Testis (tissue), 2 donors: ENCODE measurements at regions not wholly inside any gene's neighbourhood (a gene's known extent, or its start where the extent isn't known, plus 50 kb on each side); places are given as distances from the start of the nearest gene placed in this dataset.

Experiments
- DNase-seq: peaks from one replicate; pipeline ENCODE4 v3.0.0-alpha.2; 2019
- H3K27ac ChIP-seq, 2 donors: fragments of 200-600 bp; sonication (generic); one replicate each; pipeline ENCODE4 v1.5.1; 2019
- H3K27me3 ChIP-seq: fragments of 200-600 bp; sonication (generic); one replicate; pipeline ENCODE4 v1.5.1; 2019
- H3K36me3 ChIP-seq: fragments of 200-600 bp; sonication (generic); one replicate; pipeline ENCODE4 v1.5.1; 2017; ENCODE audit warnings: low read depth; ENCODE audit errors: missing control alignments
- H3K4me1 ChIP-seq: fragments of 200-600 bp; sonication (generic); one replicate; pipeline ENCODE4 v1.5.1; 2019
- H3K4me3 ChIP-seq, 2 donors: fragments of 200-600 bp; sonication (generic); one replicate each; pipeline ENCODE4 v1.5.1; 2017 to 2019
- H3K9me3 ChIP-seq: fragments of 200-600 bp; sonication (generic); one replicate; pipeline ENCODE4 v1.5.1; 2017
- POLR2A ChIP-seq: fragments of 450-650 bp; IDR thresholded peaks from one replicate; pipeline ENCODE4 v1.6.1; 2017; ENCODE audit warnings: antibody characterized with exemption, mild to moderate bottlenecking, moderate library complexity
- WGBS, 2 donors: methylation state at CpG; one replicate each; pipeline ENCODE4 v1.1.5; 2018; 5-methylcytosine and 5-hydroxymethylcytosine counted together
- intact Hi-C: fragments of 100-400 bp; cut with DNase I; formaldehyde crosslinking; loops from one replicate; pipeline ENCODE4 v1.15.1; 2023; ENCODE audit warnings: low total_unique reads
- small RNA-seq, 2 donors: library from RNA; depleted of rRNA; stranded (forward); fragments of <200 nt; gene quantifications; one replicate each; pipeline ENCODE3, GENCODE V24; 2016
- TF ChIP-seq, protein P1 (sequence below), 3 experiments: fragments of 450-650 bp in 2 of 3; fragments of 200-600 bp in 1 of 3; sonication (generic) in 1 of 3; IDR thresholded peaks; one replicate each; pipeline ENCODE4 v1.5.1; 2016 to 2019; ENCODE audit warnings: antibody characterized with exemption in 3 of 3, mild to moderate bottlenecking in 2 of 3, moderate library complexity in 1 of 3

DNA sequence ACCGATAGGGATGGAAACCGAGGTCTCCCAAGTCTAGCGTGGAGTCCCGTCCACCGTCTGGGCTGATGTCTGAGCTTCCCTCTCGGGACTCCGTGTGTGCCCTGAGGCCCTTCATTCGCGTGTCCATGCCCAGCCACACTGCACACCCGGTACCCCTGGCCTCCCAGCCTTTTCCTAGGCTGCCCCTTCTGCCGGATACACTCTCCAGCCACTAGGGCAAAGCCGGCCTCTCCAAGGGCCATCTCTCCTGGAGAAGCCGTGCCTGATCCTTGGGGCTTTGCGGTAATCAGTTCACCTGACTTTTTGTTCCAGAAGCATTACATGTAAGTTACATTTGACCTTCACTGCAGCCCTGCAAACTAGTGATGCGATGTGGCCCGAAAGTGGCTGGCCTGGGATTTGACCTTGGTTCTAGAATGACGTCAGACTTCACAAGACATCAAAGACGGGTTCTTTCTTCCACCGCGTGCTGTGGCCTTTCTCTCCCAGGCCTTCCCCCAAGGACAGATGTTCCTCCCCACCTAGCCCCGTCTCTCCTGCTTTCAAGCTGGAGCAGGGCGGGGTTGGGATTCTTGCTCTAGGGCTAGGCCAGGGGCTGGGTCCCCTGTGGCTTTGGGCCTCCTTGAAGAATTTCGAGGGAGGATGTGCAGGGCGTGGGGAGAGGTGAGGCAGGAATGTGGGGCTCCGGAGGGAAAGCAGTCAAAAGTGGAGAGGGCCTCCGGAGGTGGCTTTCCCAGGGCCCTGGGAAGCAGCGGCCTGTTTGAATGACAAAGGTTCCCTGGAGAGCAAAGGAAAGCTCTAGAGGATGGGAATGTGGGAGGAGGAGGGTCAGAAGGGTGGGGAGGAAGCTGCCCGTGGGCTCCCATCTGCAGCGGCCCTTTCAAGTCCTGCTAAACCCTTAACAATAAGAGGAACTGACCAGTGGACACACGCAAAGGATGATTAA is 49.7 kb upstream of the SLC2A1 start:
- H3K27ac ChIP-seq, result no peak overlapping the region

More for the DNA sequence above, 49.7 kb upstream of the SLC2A1 start:
- DNase-seq, result peak; percentile 19
- H3K4me1 ChIP-seq, result no peaks in the 10 kb centered on the region
- WGBS, 2 donors, result 49 to 53% methylated on average over 27 to 30 of the region's 30 CpGs
- TF ChIP-seq POLR2A, result no peak
- TF ChIP-seq, protein P1, sequence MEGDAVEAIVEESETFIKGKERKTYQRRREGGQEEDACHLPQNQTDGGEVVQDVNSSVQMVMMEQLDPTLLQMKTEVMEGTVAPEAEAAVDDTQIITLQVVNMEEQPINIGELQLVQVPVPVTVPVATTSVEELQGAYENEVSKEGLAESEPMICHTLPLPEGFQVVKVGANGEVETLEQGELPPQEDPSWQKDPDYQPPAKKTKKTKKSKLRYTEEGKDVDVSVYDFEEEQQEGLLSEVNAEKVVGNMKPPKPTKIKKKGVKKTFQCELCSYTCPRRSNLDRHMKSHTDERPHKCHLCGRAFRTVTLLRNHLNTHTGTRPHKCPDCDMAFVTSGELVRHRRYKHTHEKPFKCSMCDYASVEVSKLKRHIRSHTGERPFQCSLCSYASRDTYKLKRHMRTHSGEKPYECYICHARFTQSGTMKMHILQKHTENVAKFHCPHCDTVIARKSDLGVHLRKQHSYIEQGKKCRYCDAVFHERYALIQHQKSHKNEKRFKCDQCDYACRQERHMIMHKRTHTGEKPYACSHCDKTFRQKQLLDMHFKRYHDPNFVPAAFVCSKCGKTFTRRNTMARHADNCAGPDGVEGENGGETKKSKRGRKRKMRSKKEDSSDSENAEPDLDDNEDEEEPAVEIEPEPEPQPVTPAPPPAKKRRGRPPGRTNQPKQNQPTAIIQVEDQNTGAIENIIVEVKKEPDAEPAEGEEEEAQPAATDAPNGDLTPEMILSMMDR (IDR thresholded peaks at IDR 0.05), result no peak
- H3K36me3 ChIP-seq, result no peaks in the 10 kb centered on the region
- no peaks in the 10 kb centered on the region for H3K27me3 ChIP-seq
- intact Hi-C loops, result no loop called here
- H3K9me3 ChIP-seq, result no peaks in the 10 kb centered on the region
- peak overlapping the region in 1 of 2 donors; percentile 43 for H3K4me3 ChIP-seq

Small RNA genes lying in the stretch of these regions (small RNA-seq; reads per million reads assigned to genes)
- 0 reads per million in 2 donors for gene RF00026
